SJSA1 (cell line): ENCODE measurements at regions not wholly inside any gene's neighbourhood (a gene's known extent, or its start where the extent isn't known, plus 50 kb on each side); places are given as distances from the start of the nearest gene placed in this dataset.
"Not testable (repeated sequence)": the region's sequence is repeated elsewhere in the genome, so short reads cannot be mapped to it uniquely, and the experiment has no call there.

Experiments
- DNase-seq, 2 experiments: peaks; one replicate each; pipeline ENCODE4 v3.0.0-alpha.2; 2015 to 2020; ENCODE audit warnings: low spot score in 2 of 2, low read depth in 1 of 2
- H3K27ac ChIP-seq: fragments of 250-450 bp; sonication (Bioruptor Pico); 2 replicates; pipeline ENCODE4 v1.5.1; 2020; ENCODE audit warnings: mild to moderate bottlenecking, moderate library complexity
- H3K27me3 ChIP-seq: fragments of 250-450 bp; sonication (Bioruptor Pico); replicated peaks from 2 replicates; pipeline ENCODE4 v1.5.1; 2020; ENCODE audit warnings: mild to moderate bottlenecking, moderate library complexity
- H3K36me3 ChIP-seq: fragments of 250-450 bp; sonication (Bioruptor Pico); 2 replicates; pipeline ENCODE4 v1.5.1; 2020; ENCODE audit warnings: mild to moderate bottlenecking
- H3K4me1 ChIP-seq: fragments of 250-450 bp; sonication (Bioruptor Pico); replicated peaks from 2 replicates; pipeline ENCODE4 v1.6.1; 2021; ENCODE audit warnings: mild to moderate bottlenecking
- H3K4me3 ChIP-seq: fragments of 250-450 bp; sonication (Bioruptor Pico); 2 replicates; pipeline ENCODE4 v1.5.1; 2020; ENCODE audit warnings: mild to moderate bottlenecking
- H3K9me3 ChIP-seq: fragments of 250-450 bp; sonication (Bioruptor Pico); replicated peaks from 2 replicates; pipeline ENCODE4 v1.5.1; 2020; ENCODE audit warnings: mild to moderate bottlenecking

- Histone ChIP-seq H3K27me3 (no peaks in the 10 kb centered on the region), H3K4me3 (no peak overlapping the region), H3K27ac (no peak overlapping the region), H3K36me3 (no peaks in the 10 kb centered on the region), H3K4me1 (no peaks in the 10 kb centered on the region), H3K9me3 (no peaks in the 10 kb centered on the region)
- no peak for DNase-seq
Measured at GRCh38 chr13:18995259-18995873, 186.3 kb downstream of the TUBA3C start.

- Histone ChIP-seq H3K27me3 (no peaks in the 10 kb centered on the region), H3K36me3 (no peaks in the 10 kb centered on the region), H3K27ac (no peak overlapping the region), H3K9me3 (no peaks in the 10 kb centered on the region), H3K4me1 (no peaks in the 10 kb centered on the region), H3K4me3 (no peak overlapping the region)
- DNase-seq = no peak
Measured at GRCh38 chr13:18993884-18994660, 187.6 kb downstream of the TUBA3C start.

GRCh38 chr13:18992791-18993190, 188.8 kb downstream of the TUBA3C start:
- no peaks in the 10 kb centered on the region for H3K36me3 ChIP-seq
- H3K4me1 ChIP-seq = no peaks in the 10 kb centered on the region
- H3K9me3 ChIP-seq = no peaks in the 10 kb centered on the region
- H3K27me3 ChIP-seq = no peaks in the 10 kb centered on the region
- no peak for DNase-seq
- H3K4me3 ChIP-seq = no peak overlapping the region
- H3K27ac ChIP-seq = no peak overlapping the region

- H3K9me3 ChIP-seq = no peaks in the 10 kb centered on the region
- no peaks in the 10 kb centered on the region for H3K4me1 ChIP-seq
- H3K4me3 ChIP-seq = no peak overlapping the region
- no peak overlapping the region for H3K27ac ChIP-seq
- no peaks in the 10 kb centered on the region for H3K36me3 ChIP-seq
- no peaks in the 10 kb centered on the region for H3K27me3 ChIP-seq
- no peak for DNase-seq
Measured at GRCh38 chr13:18991060-18991459, 190.6 kb downstream of the TUBA3C start.

GRCh38 chr13:18978447-18978846, 203.2 kb downstream of the TUBA3C start:
- DNase-seq = no peak
- no peak overlapping the region for H3K27ac ChIP-seq
- no peaks in the 10 kb centered on the region for H3K36me3 ChIP-seq
- no peaks in the 10 kb centered on the region for H3K27me3 ChIP-seq
- no peaks in the 10 kb centered on the region for H3K4me1 ChIP-seq
- no peaks in the 10 kb centered on the region for H3K9me3 ChIP-seq
- no peak overlapping the region for H3K4me3 ChIP-seq

- Histone ChIP-seq H3K27me3 (no peaks in the 10 kb centered on the region), H3K4me3 (no peak overlapping the region), H3K36me3 (no peaks in the 10 kb centered on the region), H3K4me1 (no peaks in the 10 kb centered on the region), H3K27ac (no peak overlapping the region), H3K9me3 (no peaks in the 10 kb centered on the region)
- DNase-seq = no peak
Measured at GRCh38 chr13:18977857-18978256, 203.8 kb downstream of the TUBA3C start.

- Histone ChIP-seq H3K27ac (no peak overlapping the region), H3K4me3 (no peak overlapping the region), H3K27me3 (no peaks in the 10 kb centered on the region), H3K9me3 (no peaks in the 10 kb centered on the region), H3K36me3 (no peaks in the 10 kb centered on the region), H3K4me1 (no peaks in the 10 kb centered on the region)
- DNase-seq = no peak
Measured at GRCh38 chr13:18971576-18972219, 209.9 kb downstream of the TUBA3C start.

- H3K27ac ChIP-seq = no peak overlapping the region
- H3K9me3 ChIP-seq = no peaks in the 10 kb centered on the region
- H3K4me3 ChIP-seq = no peak overlapping the region
Measured at GRCh38 chr13:18965347-18965855, 216.2 kb downstream of the TUBA3C start.

GRCh38 chr13:18964942-18965341, 216.7 kb downstream of the TUBA3C start:
- no peak overlapping the region for H3K27ac ChIP-seq
- H3K4me1 ChIP-seq = no peaks in the 10 kb centered on the region
- H3K9me3 ChIP-seq = no peaks in the 10 kb centered on the region
- no peaks in the 10 kb centered on the region for H3K27me3 ChIP-seq
- H3K4me3 ChIP-seq = no peak overlapping the region
- no peaks in the 10 kb centered on the region for H3K36me3 ChIP-seq
- no peak for DNase-seq

More at GRCh38 chr13:18965347-18965855, 216.2 kb downstream of the TUBA3C start:
- H3K4me1 ChIP-seq = no peaks in the 10 kb centered on the region
- no peaks in the 10 kb centered on the region for H3K27me3 ChIP-seq
- no peak for DNase-seq
- no peaks in the 10 kb centered on the region for H3K36me3 ChIP-seq

- not testable (repeated sequence) for DNase-seq, H3K4me1 ChIP-seq, H3K36me3 ChIP-seq, H3K27ac ChIP-seq, H3K27me3 ChIP-seq, H3K9me3 ChIP-seq, H3K4me3 ChIP-seq
Measured at GRCh38 chr13:18963684-18964083, 217.9 kb downstream of the TUBA3C start.

GRCh38 chr13:18962168-18962734, 219.4 kb downstream of the TUBA3C start:
- Histone ChIP-seq H3K36me3 (no peaks in the 10 kb centered on the region), H3K4me1 (no peaks in the 10 kb centered on the region), H3K27ac (no peak overlapping the region), H3K27me3 (no peaks in the 10 kb centered on the region), H3K9me3 (no peaks in the 10 kb centered on the region; the same call in 1 of the 2 replicates), H3K4me3 (no peak overlapping the region)
- DNase-seq = no peak

GRCh38 chr13:18961383-18962117, 220.1 kb downstream of the TUBA3C start:
- Histone ChIP-seq H3K36me3 (no peaks in the 10 kb centered on the region), H3K27me3 (no peaks in the 10 kb centered on the region), H3K27ac (no peak overlapping the region), H3K4me3 (no peak overlapping the region), H3K9me3 (no peaks in the 10 kb centered on the region; the same call in 1 of the 2 replicates), H3K4me1 (no peaks in the 10 kb centered on the region)
- no peak for DNase-seq

GRCh38 chr13:18960637-18961227, 220.9 kb downstream of the TUBA3C start:
- H3K9me3 ChIP-seq = no peaks in the 10 kb centered on the region; the same call in 1 of the 2 replicates
- no peak for DNase-seq
- H3K27me3 ChIP-seq = no peaks in the 10 kb centered on the region
- H3K4me3 ChIP-seq = no peak overlapping the region
- H3K4me1 ChIP-seq = no peaks in the 10 kb centered on the region
- H3K36me3 ChIP-seq = no peaks in the 10 kb centered on the region
- no peak overlapping the region for H3K27ac ChIP-seq
